Endothelial cell of umbilical vein (primary cell): ENCODE measurements at regions not wholly inside any gene's neighbourhood (a gene's known extent, or its start where the extent isn't known, plus 50 kb on each side); places are given as distances from the start of the nearest gene placed in this dataset.

Source experiments
- BruUV-seq: library from RNA; stranded (reverse); fragments of 400-500 nt; replicated peaks from 2 replicates; lab custom pipeline; 2021; lab: Mats Ljungman, UMichigan
- CTCF ChIA-PET: fragments of 300-600, 350-600 bp; sonication (Branson Sonifier 250); formaldehyde crosslinking; loops from one replicate; lab custom pipeline; 2021; ENCODE audit warnings: antibody characterized with exemption, inconsistent platforms; lab: Charles Lee
- POLR2A ChIA-PET: fragments of 300-600, 350-600 bp; sonication (Branson Sonifier 250); formaldehyde crosslinking; loops from one replicate; lab custom pipeline; 2021; ENCODE audit warnings: antibody characterized with exemption, inconsistent platforms; lab: Charles Lee
- DNase-seq: peaks from one replicate; pipeline ENCODE4 v3.0.0-alpha.2; 2011; ENCODE audit warnings: low read depth, low spot score
- FAIRE-seq: peaks from 2 replicates; lab custom pipeline; 2011; peaks lifted over from hg19 to GRCh38; lab: Jason Lieb, UNC
- H2AFZ ChIP-seq: 2 replicates; pipeline ENCODE4 v1.6.0; 2012; ENCODE audit warnings: low read depth, low read length, control low read depth, inconsistent platforms
- H3K27ac ChIP-seq: 2 replicates; pipeline ENCODE4 v1.5.1; 2011; ENCODE audit warnings: low read depth, mild to moderate bottlenecking, control low read depth, low read length, moderate library complexity; ENCODE audit not compliant: insufficient read depth
- H3K27me3 ChIP-seq, 2 experiments: 2 replicates each; pipeline versions ENCODE4 v1.6.0 to v1.6.1; 2011; ENCODE audit warnings: low read length in 2 of 2, mixed read lengths in 1 of 2; ENCODE audit not compliant: control insufficient read depth in 2 of 2, insufficient read depth in 2 of 2
- H3K36me3 ChIP-seq, 2 experiments: 2 replicates in 1 of 2; 3 replicates in 1 of 2; pipeline ENCODE4 v1.5.1; 2011; ENCODE audit warnings: low read length in 2 of 2, mild to moderate bottlenecking in 1 of 2, moderate library complexity in 1 of 2; ENCODE audit not compliant: control insufficient read depth in 2 of 2, insufficient read depth in 2 of 2; ENCODE audit errors: extremely low read depth in 1 of 2
- H3K4me1 ChIP-seq: 3 replicates; pipeline ENCODE4 v1.5.1; 2011; ENCODE audit warnings: mild to moderate bottlenecking, low read length; ENCODE audit not compliant: control insufficient read depth, insufficient read depth; ENCODE audit errors: extremely low read depth
- H3K4me2 ChIP-seq: 2 replicates; pipeline ENCODE4 v1.6.1; 2011; ENCODE audit warnings: low read length, control low read depth, mixed read lengths; ENCODE audit not compliant: insufficient read depth
- H3K4me3 ChIP-seq, 3 experiments: fragments of 200-600 bp in 1 of 3; sonication (generic), shearing (Covaris generic) in 1 of 3; replicated peaks in 1 of 3; 2 replicates each; pipeline ENCODE4 v1.5.1; 2011 to 2016; ENCODE audit warnings: control low read depth in 3 of 3, low read length in 3 of 3, mild to moderate bottlenecking in 2 of 3, inconsistent platforms in 1 of 3, low read depth in 1 of 3, moderate library complexity in 1 of 3; ENCODE audit not compliant: insufficient read depth in 1 of 3
- H3K79me2 ChIP-seq: 2 replicates; pipeline ENCODE4 v1.6.0; 2012; ENCODE audit warnings: low read length, inconsistent platforms; ENCODE audit not compliant: control insufficient read depth, insufficient read depth
- H3K9ac ChIP-seq: replicated peaks from 2 replicates; pipeline ENCODE3; 2011; ENCODE audit warnings: low read length, control low read depth; ENCODE audit not compliant: insufficient read depth; ENCODE audit errors: extremely low read depth
- H3K9me1 ChIP-seq: replicated peaks from 3 replicates; pipeline ENCODE4 v1.6.0; 2011; ENCODE audit warnings: mild to moderate bottlenecking, low read length; ENCODE audit not compliant: control insufficient read depth, insufficient read depth; ENCODE audit errors: extremely low read depth
- H3K9me3 ChIP-seq: replicated peaks from 2 replicates; pipeline ENCODE4 v1.5.1; 2012; ENCODE audit warnings: low read length, inconsistent platforms; ENCODE audit not compliant: control insufficient read depth, insufficient read depth
- H4K20me1 ChIP-seq: replicated peaks from 2 replicates; pipeline ENCODE3; 2011; ENCODE audit warnings: mild to moderate bottlenecking, low read length; ENCODE audit not compliant: control insufficient read depth, insufficient read depth; ENCODE audit errors: extremely low read depth
- EZH2 ChIP-seq: IDR thresholded peaks from 2 replicates; pipeline ENCODE4 v1.6.1; 2012; ENCODE audit warnings: borderline replicate concordance, low read depth, mild to moderate bottlenecking, moderate library complexity, low read length, inconsistent platforms; ENCODE audit not compliant: severe bottlenecking
- FOS ChIP-seq: IDR thresholded peaks from 2 replicates; pipeline ENCODE4 v1.6.1; 2011; ENCODE audit warnings: mild to moderate bottlenecking, low read length, moderate library complexity, borderline replicate concordance; ENCODE audit not compliant: insufficient read depth
- GATA2 ChIP-seq: IDR thresholded peaks from 2 replicates; pipeline ENCODE4 v1.7.0; 2011; ENCODE audit warnings: low read depth, mild to moderate bottlenecking, moderate library complexity, mixed read lengths, low read length; ENCODE audit not compliant: insufficient read length, insufficient read depth
- JUN ChIP-seq: IDR thresholded peaks from 2 replicates; pipeline ENCODE4 v1.6.1; 2011; ENCODE audit warnings: borderline replicate concordance, low read depth; ENCODE audit not compliant: insufficient read length, insufficient read depth
- MYC ChIP-seq: IDR thresholded peaks from one replicate; pipeline ENCODE4 v1.6.1; 2011; ENCODE audit warnings: mild to moderate bottlenecking, low read depth, low read length
- POLR2A ChIP-seq: IDR thresholded peaks from 2 replicates; pipeline ENCODE4 v1.6.1; 2012; ENCODE audit warnings: low read depth, mild to moderate bottlenecking, control low read depth, low read length
- POLR2AphosphoS5 ChIP-seq: IDR thresholded peaks from 2 replicates; pipeline ENCODE4 v1.6.1; 2012; ENCODE audit warnings: low read depth, mild to moderate bottlenecking, control low read depth, low read length, moderate library complexity; ENCODE audit not compliant: insufficient read depth
- dilution Hi-C: fragments of 300-500 bp; cut with MboI; formaldehyde crosslinking; loops from one replicate; pipeline ENCODE4 v1.15.0; 2019; ENCODE audit warnings: low sequenced_read_pairs; ENCODE audit not compliant: extremely low pct_ligation_motif_present
- intact Hi-C: fragments of 100-400 bp; cut with micrococcal nuclease; formaldehyde crosslinking; loops from one replicate; pipeline ENCODE4 v1.10.0; 2022
- TF ChIP-seq, protein P1 (sequence below): IDR thresholded peaks from 2 replicates; pipeline ENCODE4 v1.6.1; 2011; ENCODE audit not compliant: insufficient read depth, insufficient read length
- TF ChIP-seq, protein P2 (sequence below), 2 donors: IDR thresholded peaks; 1 replicate in 1 of 2; 2 replicates in 1 of 2; pipeline ENCODE4 v1.5.1; 2011; ENCODE audit warnings: low read length in 2 of 2, mild to moderate bottlenecking in 2 of 2, moderate library complexity in 2 of 2, control low read depth in 1 of 2, inconsistent platforms in 1 of 2, low read depth in 1 of 2; ENCODE audit not compliant: insufficient read depth in 1 of 2; ENCODE audit errors: extremely low read depth in 1 of 2

- no peak for FAIRE-seq
- no peak overlapping the region for H3K4me2 ChIP-seq
- ChIA-PET POLR2A (no interaction called here), CTCF (no interaction called here)
- DNase-seq: no peak
- no peaks in the 10 kb centered on the region for H4K20me1 ChIP-seq
- H3K9ac ChIP-seq: no peak overlapping the region
- intact Hi-C loops (no loop called here), dilution Hi-C loops (no loop called here)
- no peaks in the 10 kb centered on the region for H3K9me3 ChIP-seq
- BruUV-seq: no TSS peak
- TF ChIP-seq POLR2AphosphoS5 (no peak), EZH2 (no peak), JUN (no peak)
- H3K4me1 ChIP-seq: no peaks in the 10 kb centered on the region
- no peaks in the 10 kb centered on the region for H3K27me3 ChIP-seq
- H3K4me3 ChIP-seq: no peak overlapping the region
- H3K36me3 ChIP-seq: no peaks in the 10 kb centered on the region
- no peak overlapping the region for H3K27ac ChIP-seq
- H3K9me1 ChIP-seq: no peaks in the 10 kb centered on the region
- H2AFZ ChIP-seq: no peak overlapping the region
- H3K79me2 ChIP-seq: no peaks in the 10 kb centered on the region
Observed at GRCh38 chr2:83866211-83866610, 592.9 kb downstream of the SUCLG1 start.

DNA sequence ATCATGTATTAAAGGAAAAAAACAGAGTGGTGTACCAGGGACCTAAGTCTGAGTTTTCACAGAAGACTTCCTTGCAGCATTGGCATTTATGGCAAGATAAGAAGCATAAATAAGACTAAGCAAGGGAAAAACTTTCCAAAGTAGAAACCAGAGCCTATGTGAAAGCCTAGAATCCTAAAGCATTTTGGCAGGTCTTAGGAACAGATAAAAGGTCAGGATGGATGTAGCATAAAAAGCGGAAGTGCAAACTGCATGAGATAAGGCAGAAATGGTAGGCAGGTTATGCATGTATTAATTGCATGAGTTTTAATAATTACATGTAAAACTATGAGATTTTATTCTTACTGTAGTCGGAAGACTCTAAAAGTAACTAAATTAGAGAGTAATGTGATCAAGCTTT is 596.5 kb downstream of the SUCLG1 start:
- DNase-seq (no peak), FAIRE-seq (no peak)
- Histone ChIP-seq H3K4me3 (no peak overlapping the region), H2AFZ (no peak overlapping the region), H3K79me2 (no peaks in the 10 kb centered on the region), H3K9me1 (no peaks in the 10 kb centered on the region), H4K20me1 (no peaks in the 10 kb centered on the region), H3K9ac (no peak overlapping the region), H3K36me3 (no peaks in the 10 kb centered on the region), H3K9me3 (no peaks in the 10 kb centered on the region), H3K4me2 (no peak overlapping the region), H3K4me1 (no peaks in the 10 kb centered on the region), H3K27me3 (no peaks in the 10 kb centered on the region), H3K27ac (no peak overlapping the region)
- intact Hi-C loops: no loop called here
- ChIA-PET CTCF (no interaction called here), POLR2A (no interaction called here)
- dilution Hi-C loops: no loop called here
- no TSS peak for BruUV-seq
- TF ChIP-seq EZH2: no peak
- TF ChIP-seq JUN: no peak
- no peak for TF ChIP-seq GATA2
- TF ChIP-seq POLR2A: no peak
- no peak for TF ChIP-seq POLR2AphosphoS5
- TF ChIP-seq, protein P1, sequence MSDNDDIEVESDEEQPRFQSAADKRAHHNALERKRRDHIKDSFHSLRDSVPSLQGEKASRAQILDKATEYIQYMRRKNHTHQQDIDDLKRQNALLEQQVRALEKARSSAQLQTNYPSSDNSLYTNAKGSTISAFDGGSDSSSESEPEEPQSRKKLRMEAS: no peak
- no peak for TF ChIP-seq FOS
- TF ChIP-seq MYC: no peak
- TF ChIP-seq, protein P2, sequence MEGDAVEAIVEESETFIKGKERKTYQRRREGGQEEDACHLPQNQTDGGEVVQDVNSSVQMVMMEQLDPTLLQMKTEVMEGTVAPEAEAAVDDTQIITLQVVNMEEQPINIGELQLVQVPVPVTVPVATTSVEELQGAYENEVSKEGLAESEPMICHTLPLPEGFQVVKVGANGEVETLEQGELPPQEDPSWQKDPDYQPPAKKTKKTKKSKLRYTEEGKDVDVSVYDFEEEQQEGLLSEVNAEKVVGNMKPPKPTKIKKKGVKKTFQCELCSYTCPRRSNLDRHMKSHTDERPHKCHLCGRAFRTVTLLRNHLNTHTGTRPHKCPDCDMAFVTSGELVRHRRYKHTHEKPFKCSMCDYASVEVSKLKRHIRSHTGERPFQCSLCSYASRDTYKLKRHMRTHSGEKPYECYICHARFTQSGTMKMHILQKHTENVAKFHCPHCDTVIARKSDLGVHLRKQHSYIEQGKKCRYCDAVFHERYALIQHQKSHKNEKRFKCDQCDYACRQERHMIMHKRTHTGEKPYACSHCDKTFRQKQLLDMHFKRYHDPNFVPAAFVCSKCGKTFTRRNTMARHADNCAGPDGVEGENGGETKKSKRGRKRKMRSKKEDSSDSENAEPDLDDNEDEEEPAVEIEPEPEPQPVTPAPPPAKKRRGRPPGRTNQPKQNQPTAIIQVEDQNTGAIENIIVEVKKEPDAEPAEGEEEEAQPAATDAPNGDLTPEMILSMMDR (IDR thresholded peaks at IDR 0.05; ENCODE audit: extremely low read depth in 1 of 2, insufficient read depth in 1 of 2, low read depth in 1 of 2, low read length in 2 of 2): no peak
